ENCODE measurements at regions not wholly inside any gene's neighbourhood (a gene's known extent, or its start where the extent isn't known, plus 50 kb on each side); places are given as distances from the start of the nearest gene placed in this dataset.
"Not testable (repeated sequence)": the region's sequence is repeated elsewhere in the genome, so short reads cannot be mapped to it uniquely, and the experiment has no call there.

DNA sequence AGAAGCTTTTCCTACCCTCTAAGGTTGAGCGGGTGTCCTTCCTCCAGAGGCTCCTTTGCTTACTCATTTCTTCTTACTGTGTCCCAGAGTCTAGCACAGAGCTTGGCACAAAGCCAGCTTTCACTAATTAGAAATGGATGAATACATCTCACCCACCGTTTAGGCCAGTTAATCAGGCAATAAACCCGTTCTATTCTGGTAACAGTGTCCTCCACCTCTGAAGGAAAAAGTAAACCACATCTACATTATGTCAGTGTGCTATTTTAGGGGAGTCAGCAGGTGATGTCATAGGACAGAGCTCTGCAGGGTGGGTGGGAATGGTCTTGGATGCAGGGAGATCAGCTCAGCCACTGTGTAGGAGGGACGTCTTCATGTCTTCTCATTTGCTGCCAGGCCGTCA, 109.2 kb downstream of the OSTF1 start:
- ATAC-seq (ENCODE audit: poor library complexity): no peak
- intact Hi-C loops (cut with DNase I): loop anchor here (10.0 kb wide), 1 partner anchor 1107 kb away; no protein-coding TSS in a partner anchor
- no peak for DNase-seq

DNA sequence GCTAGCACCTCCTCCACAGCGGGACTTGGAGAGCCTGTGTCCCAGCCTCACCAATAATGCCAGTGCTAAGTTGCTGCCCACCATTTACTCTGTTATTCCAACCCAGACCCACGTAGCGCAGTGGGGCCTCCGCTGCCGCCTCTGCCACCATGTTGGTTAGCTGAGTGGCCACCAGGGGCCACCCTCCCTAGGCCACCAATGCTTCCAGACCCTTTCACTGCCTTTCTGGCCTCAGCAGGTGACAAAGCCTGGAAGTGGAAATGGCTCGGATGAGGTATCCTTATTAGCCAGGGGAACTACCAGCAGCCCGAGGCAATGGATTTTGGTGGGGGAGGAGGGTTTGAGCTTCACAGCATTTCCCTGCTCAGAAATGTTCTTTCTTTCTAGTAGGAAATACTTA, 110.1 kb downstream of the OSTF1 start:
- ATAC-seq (ENCODE audit: poor library complexity) (no peak), DNase-seq (no peak)
- intact Hi-C loops (cut with DNase I): loop anchor here (10.0 kb wide), 1 partner anchor 1106 kb away; no protein-coding TSS in a partner anchor

DNA sequence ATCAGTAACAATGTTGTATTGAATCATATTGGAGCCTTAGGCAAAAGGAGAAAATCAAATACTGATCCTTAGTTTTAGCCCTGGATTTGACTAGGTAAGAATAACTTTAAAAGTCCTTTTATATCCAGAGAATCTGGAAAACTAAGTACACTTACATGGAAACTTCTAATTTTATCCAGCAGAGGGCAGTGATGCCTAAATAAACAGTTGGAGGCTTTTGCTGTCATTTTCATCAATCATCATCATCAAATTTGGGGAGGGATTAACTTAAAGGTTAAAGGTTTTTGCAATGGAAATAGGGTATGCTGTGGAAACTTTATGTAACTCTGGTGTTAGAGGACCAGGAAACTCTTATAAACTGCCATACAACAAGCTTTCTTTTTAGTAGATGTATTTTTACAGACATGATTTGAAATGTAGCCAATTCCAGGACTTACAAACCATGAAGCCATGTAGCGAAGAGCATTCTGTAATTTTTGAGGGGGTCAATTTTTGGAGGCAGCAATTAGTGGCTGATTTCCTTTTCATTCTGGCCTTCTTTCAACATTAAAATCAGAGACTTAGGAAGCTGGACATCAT, 112.7 kb downstream of the OSTF1 start:
- intact Hi-C loops (cut with DNase I): no loop called here

DNA sequence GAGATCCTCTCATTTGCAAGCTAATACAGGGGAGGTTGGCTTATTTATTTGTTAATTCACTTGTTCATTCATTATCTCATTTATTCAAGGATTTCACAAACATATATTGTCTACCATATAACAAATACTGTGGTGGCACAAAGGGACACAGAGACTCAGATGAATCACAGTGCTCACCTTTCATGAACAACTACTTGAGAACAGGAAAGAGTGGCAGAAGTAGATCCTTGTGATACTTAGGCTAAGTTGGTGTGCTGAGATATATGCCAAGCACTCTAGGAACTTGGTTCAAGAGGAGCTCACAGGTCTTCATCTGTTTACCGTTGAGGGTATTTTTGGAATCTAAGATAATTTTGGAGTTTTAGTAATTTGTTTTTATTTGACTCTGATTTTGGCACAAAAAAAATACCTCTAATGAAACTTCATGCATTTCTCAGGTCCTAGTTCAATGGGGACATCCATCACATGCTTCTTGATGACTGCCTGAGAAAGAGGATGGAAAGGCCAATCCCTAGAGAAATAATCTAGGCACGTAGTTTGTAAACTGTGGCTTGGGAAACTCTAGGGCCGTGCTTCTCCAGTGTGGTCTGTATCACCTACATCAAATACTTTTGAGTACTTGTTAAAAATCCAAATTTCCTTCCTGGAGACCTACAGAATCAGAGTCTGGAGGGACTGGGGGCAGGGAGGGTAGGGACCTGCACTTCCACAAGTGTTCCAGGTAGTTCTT, 113.3 kb downstream of the OSTF1 start:
- DNase-seq (no peak), ATAC-seq (ENCODE audit: poor library complexity) (no peak)
- intact Hi-C loops (cut with DNase I): no loop called here

More for the DNA sequence above, 112.7 kb downstream of the OSTF1 start:
- no peak for ATAC-seq (ENCODE audit: poor library complexity)
- no peak for DNase-seq

DNA sequence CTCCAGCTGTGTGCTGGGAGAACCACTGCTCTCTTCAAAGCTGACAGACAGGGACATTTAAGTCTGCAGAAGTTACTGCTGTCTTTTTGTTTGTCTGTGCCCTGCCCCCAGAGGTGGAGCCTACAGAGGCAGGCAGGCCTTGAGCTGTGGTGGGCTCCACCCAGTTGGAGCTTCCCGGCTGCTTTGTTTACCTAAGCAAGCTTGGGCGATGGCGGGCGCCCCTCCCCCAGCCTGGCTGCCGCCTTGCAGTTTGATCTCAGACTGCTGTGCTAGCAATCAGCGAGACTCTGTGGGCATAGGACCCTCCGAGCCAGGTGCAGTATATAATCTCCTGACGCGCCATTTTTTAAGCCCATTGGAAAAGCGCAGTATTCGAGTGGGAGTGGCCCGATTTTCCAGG, 119.7 kb downstream of the OSTF1 start:
- intact Hi-C loops (cut with DNase I); DNase-seq; ATAC-seq (ENCODE audit: poor library complexity): not testable (repeated sequence)

DNA sequence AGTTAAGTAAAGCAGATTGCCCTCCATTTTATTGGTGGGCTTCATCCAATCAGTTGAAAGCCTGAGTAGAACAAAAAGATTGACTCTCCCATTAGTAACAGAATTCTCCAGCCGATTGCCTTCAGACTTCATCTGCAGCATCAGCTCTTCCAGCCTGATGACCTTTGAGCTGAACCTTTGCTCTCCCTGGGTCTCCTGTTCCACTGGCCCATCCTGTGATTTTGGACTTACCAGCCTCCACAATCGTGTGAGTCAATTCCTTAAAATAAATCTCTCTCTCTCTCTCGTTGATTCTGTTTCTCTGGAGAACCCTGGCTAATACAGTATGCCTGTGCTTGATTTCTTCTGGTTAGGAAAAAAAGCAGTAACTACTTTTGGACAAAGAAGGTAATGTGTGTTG, 121.9 kb downstream of the OSTF1 start:
- no peak for DNase-seq
- intact Hi-C loops (cut with DNase I): no loop called here
- no peak for ATAC-seq (ENCODE audit: poor library complexity)

DNA sequence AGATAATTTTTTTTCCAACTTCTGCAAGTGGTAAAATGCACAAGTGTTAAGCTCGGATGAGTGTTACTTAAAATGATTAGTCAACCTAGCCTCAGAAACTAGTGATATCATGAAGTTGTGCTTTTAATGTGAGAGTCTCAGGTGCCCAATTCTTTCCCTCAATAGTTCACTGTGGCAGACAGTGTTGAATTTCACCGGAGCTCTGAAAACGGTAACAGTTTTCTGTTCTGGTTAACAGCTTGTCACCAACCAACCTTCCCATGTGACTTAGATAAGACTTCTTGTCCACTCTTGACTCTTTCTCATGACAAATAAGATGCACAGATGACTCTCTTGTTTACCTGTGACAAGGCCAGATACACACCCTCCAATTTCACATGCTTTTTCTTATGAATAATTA, 125.5 kb downstream of the OSTF1 start:
- no peak for ATAC-seq (ENCODE audit: poor library complexity)

DNA sequence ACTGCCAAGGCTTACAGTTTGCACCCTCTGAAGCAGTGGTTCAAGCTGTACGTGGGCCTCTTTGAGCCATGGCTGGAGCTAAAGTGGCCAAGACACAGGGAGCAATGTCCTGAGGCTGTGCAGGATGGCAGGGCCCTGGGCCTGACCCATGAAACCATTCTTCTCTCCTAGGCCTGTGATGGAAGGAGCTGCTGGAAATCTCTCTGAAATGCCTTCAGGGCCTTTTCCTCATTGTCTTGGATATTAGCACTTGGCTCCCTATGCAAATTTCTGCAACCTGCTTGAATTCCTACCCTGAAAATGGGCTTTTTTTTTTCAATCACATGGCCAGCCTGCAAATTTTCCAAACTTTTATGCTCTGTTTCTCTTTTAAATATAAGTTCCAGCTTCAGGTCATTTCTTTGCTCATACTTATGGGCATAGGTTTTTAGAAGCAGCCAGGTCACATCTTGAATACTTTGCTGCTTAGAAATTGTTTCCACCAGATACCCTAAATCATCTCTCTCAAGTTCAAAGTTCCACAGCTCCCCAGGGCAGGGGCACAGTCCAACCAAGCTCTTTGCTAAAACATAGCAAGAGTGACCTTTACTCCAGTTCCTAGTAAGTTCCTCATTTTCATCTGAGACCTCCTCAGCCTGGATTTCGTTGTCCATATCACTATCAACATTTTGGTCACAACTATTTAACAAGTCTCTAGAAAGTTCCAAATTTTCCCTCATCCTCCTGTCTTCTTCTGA, 138.3 kb downstream of the OSTF1 start:
- no peak for DNase-seq
- intact Hi-C loops (cut with DNase I): no loop called here
- ATAC-seq (ENCODE audit: poor library complexity): no peak

More for the DNA sequence above, 125.5 kb downstream of the OSTF1 start:
- intact Hi-C loops (cut with DNase I): no loop called here
- DNase-seq: no peak

DNA sequence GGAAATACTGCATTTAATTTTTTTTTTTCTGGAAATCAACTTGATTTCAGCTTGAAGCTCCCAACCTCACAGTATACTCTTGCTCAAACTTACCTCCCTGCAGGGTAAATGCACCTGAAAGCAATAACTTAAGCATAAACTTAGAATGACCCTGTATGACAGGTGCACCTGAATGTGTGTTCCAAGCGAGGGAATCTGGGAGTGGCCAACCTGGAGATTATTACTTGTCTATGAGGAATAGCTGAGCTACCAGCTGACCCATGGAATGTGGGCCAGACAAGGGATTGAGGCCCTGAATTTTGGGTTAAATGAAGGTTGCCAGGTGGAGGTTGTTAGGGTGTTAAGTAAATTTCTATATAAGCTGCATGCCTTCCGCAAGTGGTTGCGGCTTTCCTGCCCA, 140.6 kb downstream of the OSTF1 start:
- ATAC-seq (ENCODE audit: poor library complexity) (no peak), DNase-seq (no peak)
- intact Hi-C loops (cut with DNase I): no loop called here

DNA sequence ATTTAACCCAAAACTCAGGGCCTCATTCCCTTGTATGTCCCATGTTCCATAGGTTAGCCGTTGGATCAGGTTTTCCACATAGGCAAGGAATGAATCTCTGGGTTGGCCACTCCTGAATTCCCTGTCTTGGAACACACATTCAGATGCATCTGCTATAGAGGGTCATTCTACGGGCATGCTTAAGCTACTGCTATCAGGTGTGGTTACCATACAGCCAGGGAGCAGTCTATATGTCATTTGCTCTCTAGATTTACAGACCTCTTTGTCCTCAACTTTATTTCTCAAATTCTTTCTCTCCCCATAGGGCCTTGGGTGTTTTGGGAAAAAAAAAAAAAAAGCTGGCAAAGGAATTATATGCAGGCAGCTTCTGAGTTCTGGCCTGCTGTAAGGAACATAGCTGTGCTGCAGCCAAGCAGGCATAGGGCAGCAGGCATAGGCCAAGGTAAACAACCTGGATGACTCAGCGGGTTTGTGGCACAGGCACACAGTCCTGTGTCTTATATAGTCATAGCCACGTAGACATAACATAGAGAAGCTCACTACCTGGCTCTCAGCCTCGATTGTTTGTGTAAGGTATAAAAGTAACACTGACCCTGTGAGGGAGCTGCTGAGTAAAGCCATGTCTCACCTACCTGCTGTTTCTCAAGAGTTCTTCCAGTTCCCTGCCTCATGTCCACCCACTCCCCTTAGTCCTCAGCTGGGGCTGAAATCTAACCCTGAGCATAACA, 141.5 kb downstream of the OSTF1 start:
- peak; percentile 48 for ATAC-seq (ENCODE audit: poor library complexity)
- no peak for DNase-seq
- intact Hi-C loops (cut with DNase I): no loop called here

DNA sequence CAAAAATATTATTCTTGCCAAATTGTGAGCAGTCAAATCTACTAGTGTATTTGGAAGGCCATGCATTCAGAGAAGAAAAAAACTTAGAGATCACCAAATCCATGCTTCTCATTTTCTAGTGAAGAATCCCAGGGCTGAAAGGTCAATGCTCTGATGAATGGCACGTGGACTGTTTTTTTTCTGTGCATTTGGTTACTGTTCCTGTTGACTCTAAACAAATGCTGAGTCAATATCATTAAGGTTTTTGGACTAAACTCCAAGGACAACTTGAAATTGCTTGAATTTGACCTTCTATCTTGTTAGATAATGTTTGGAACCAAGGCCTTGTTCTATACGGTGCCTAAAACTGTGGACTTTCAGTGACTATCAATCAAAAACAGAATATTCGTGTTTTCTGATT, 142.2 kb downstream of the OSTF1 start:
- DNase-seq (no peak), ATAC-seq (ENCODE audit: poor library complexity) (no peak)
- intact Hi-C loops (cut with DNase I): no loop called here

DNA sequence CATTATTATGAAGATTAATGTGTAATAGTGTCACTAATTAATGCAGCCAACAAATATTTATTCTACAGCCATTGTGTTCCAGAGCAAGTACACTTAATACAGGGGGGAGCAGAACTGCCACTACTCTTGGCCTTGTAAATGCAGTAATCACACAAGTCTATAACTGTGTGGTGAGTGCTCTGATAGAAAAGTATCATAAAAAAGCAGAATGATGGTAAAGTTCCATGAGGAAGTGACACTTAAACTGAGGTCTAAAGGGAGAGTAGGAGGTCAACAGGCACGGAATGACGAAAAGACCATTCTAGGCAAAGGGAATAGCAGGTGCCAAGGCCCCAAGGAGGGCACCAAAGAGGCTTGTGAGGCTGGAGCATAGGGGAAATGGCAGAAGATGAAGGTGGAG, 142.9 kb downstream of the OSTF1 start:
- intact Hi-C loops (cut with DNase I): no loop called here
- DNase-seq: no peak
- ATAC-seq (ENCODE audit: poor library complexity): no peak

DNA sequence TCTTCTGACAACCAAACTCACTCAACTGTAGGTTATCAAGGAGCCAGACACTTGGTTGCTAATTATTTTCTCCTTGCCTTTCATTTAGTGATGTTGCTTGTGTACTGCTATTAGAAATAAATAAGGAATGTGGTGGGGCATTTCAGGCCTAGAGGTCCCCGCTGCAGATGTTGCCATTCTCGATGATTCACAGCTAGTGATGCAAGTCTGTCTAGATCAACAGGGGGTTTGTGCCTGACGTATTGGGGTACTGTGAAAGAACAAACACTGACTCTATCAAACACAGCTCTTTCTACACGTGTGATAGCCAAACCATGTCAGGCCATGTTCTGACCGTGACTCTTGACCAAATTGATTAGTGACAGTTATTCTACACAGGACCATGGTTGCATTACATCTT, 144.7 kb downstream of the OSTF1 start:
- intact Hi-C loops (cut with DNase I): no loop called here

DNA sequence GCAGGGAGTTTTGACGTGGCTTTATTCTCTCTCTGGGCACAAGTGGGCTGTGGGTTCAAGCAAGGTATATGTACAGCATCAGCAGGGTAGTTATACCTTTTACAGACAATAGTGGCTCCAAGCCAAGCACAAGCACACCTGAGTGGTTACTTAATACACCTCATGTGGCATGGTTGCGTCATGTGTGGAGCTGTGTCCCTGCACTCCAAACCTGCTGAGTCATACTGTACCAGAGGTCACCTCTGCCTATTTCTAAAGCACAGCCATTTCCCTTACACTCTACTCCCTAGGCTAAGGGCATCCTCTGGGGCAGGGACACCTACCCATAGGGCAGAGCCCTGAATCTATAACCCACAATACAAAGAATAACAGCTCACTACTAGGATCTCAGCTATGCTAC, 147.3 kb downstream of the OSTF1 start:
- ATAC-seq (ENCODE audit: poor library complexity): no peak
- intact Hi-C loops (cut with DNase I): no loop called here

More for the DNA sequence above, 144.7 kb downstream of the OSTF1 start:
- ATAC-seq (ENCODE audit: poor library complexity) (no peak), DNase-seq (no peak)

DNA sequence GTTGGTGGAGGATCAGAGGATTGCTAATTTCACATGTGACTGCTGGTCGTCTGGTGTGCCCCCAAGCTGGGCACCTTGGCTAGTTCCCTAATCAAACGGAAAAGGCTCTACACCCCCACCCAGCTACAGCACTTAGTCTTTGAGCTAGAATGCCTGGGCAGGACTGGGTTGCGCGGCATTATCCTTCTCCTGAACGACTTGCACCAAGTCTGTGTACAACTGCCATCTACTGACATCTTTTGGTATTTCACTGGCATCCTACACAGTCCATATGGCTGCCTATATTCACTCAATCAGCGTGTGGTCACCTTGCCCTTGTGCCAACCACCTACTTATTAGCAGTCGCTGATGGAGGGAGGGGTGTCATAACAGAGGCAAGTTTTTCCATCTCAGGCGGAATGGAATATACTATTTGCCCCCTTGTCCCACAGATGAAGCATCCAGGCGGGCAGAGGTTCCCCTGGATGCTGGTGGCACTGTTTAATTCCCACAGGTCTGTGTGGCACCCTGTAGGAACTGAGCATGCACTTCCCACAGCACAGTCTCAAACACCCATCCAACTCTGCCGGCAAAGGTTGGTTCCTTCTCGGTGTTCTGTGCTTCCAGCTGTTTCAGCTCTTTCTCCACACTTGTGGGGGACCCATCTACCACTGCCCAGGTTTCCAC, 150.1 kb downstream of the OSTF1 start:
- intact Hi-C loops (cut with DNase I): no loop called here
- DNase-seq: no peak
- no peak for ATAC-seq (ENCODE audit: poor library complexity)

More for the DNA sequence above, 147.3 kb downstream of the OSTF1 start:
- DNase-seq: no peak

DNA sequence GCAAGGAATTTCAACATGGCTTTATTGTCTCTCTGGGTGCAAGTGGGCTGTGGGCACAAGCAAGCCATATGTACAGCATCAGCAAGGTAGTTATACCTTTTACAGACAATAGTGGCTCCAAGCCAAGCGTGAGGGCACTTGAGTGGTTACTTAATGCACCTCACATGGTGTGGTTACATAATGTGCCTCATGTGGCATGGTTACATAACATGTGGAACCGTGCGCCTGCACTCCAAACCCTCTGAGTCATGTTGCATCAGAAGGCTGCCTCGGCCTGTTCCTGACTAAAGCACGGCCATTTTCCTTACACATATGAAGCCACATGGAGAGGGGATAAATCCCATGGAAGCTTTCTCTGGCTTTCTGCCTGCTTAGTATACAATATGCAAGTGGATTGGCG, 150.9 kb downstream of the OSTF1 start:
- intact Hi-C loops (cut with DNase I): no loop called here
- DNase-seq: no peak
- no peak for ATAC-seq (ENCODE audit: poor library complexity)

DNA sequence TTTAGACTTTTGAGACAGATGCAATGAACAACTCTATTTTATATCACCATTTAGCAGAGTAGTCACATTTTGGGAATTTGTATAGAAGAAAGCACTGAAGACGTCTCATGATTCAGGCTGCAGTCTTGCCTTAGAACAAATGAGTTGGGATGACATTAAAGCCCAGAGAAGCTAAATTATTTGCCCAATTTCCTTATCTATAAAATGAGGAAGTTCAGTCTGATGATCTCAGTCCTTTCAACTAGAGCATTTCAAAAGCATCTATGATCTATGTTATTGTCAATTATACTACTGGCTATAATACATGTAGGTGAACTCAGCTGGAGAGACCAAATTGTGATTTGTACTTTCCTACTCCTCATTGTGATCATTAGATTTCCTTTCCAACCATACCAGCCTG, 154.1 kb downstream of the OSTF1 start:
- intact Hi-C loops (cut with DNase I): no loop called here
- ATAC-seq (ENCODE audit: poor library complexity) (no peak), DNase-seq (no peak)

DNA sequence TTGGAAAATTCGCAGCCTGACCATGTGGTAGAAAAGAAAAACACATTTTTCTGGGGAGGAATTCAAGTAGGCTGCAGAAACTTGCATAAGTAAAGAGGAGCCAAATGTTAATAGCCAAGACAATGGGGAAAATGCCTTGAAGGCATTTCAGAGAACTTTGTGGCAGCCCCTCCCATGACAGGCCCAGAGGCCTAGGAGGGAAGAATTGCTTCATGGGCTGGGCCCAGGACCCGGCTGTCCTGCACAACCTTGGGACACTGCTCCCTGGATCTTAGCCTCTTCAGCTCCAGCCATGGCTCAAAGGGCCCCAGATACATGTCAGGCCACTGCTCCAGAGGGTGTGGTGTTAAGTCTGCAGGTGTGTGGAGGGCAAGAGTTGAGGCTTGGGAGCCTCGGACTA, 158.6 kb downstream of the OSTF1 start:
- DNase-seq: no peak
- intact Hi-C loops (cut with DNase I): no loop called here
- no peak for ATAC-seq (ENCODE audit: poor library complexity)

DNA sequence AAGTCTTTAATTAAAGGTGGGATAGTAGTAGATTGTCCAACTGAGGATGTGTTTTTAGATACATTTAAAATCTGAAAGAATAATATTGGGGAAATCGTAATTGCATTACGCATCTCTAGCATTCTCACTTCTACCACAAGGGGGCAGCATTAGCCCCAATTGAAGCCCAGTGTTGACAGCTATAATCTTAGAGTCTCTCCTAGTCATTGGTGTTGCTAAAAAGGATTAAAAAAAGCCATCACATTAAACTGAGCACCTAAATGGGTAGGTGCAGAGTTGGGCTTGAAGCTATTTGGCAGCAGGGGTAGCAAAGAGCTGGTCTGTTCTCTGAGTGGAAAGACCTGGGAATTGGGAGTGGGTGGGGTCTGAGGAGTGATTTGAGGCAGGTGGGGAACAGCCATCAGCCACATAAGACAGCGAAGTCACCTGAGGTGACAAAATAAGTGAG, 177.2 kb downstream of the OSTF1 start:
- intact Hi-C loops (cut with DNase I): loop anchor here (5.0 kb wide), 2 partner anchors 587 to 1037 kb away; no protein-coding TSS in a partner anchor
- DNase-seq: no peak
- ATAC-seq (ENCODE audit: poor library complexity): peak; percentile 75
